ENCODE measurements at regions not wholly inside any gene's neighbourhood (a gene's known extent, or its start where the extent isn't known, plus 50 kb on each side); places are given as distances from the start of the nearest gene placed in this dataset.

DNA sequence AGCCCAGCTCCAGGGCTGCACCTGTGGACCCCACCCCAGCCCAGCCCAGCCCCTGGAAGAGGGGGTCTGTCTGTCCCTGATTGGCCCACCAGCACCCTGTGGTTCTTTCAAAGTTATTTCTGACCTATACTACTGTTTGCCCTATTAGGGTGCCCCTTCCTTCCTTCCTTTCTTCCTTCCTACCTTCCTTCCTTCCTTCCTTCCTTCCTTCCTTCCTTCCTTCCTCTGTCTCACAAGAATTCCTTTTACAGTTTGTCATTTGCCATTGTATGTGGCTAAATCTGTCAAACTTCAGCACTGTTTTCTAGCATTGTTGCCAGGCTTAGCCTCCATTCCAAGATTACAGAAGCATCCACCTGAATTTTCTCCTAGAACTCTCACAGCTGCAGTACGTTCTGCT is 66.9 kb downstream of the KLF15 start:
- CTCF ChIA-PET = no interaction called here
- peak; percentile 92 for DNase-seq (ENCODE audit: low spot score)
- POLR2A ChIA-PET (ENCODE audit: low non-redundant PET) = interaction anchor here (0.6 to 0.7 kb wide), 3 partner anchors 63 to 67 kb away, joined by 4 to 8 read pairs (median 4); partner anchors contain the start of gene KLF15
- no peaks in the 10 kb centered on the region for H3K27me3 ChIP-seq (replicated peaks; ENCODE audit: insufficient read depth, low read depth, low read length, poor library complexity)
- peak overlapping the region; percentile 99 for H3K27ac ChIP-seq (ENCODE audit: low read depth, low read length, poor library complexity, severe bottlenecking)
- H3K4me3 ChIP-seq (ENCODE audit: low read depth, low read length, poor library complexity, severe bottlenecking) = no peak overlapping the region
- no peaks in the 10 kb centered on the region for H3K9me3 ChIP-seq (ENCODE audit: low read depth, low read length, poor library complexity, severe bottlenecking)
- H3K36me3 ChIP-seq (ENCODE audit: insufficient read depth, low read length, poor library complexity, severe bottlenecking) = no peaks in the 10 kb centered on the region
- intact Hi-C loops (cut with micrococcal nuclease; ENCODE audit: unreplicated experiment) = loop anchor here (5.0 kb wide), 3 partner anchors 67 to 1583 kb away; partner anchors contain the start of gene KLF15
- BruUV-seq (replicated peaks) = no TSS peak
- H3K4me1 ChIP-seq (ENCODE audit: insufficient read depth, low read length, poor library complexity, severe bottlenecking) = peaks cover 76% of the 10 kb centered on the region
- TF ChIP-seq, protein P1, sequence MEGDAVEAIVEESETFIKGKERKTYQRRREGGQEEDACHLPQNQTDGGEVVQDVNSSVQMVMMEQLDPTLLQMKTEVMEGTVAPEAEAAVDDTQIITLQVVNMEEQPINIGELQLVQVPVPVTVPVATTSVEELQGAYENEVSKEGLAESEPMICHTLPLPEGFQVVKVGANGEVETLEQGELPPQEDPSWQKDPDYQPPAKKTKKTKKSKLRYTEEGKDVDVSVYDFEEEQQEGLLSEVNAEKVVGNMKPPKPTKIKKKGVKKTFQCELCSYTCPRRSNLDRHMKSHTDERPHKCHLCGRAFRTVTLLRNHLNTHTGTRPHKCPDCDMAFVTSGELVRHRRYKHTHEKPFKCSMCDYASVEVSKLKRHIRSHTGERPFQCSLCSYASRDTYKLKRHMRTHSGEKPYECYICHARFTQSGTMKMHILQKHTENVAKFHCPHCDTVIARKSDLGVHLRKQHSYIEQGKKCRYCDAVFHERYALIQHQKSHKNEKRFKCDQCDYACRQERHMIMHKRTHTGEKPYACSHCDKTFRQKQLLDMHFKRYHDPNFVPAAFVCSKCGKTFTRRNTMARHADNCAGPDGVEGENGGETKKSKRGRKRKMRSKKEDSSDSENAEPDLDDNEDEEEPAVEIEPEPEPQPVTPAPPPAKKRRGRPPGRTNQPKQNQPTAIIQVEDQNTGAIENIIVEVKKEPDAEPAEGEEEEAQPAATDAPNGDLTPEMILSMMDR (conservative IDR thresholded peaks at IDR 0.05; ENCODE audit: low read depth, low read length) = no peak
- TF ChIP-seq EZH2 (IDR thresholded peaks at IDR 0.05; ENCODE audit: borderline replicate concordance, low read depth, low read length, poor library complexity, severe bottlenecking) = no peak

GRCh38 chr3:126289096-126289495 is 68.1 kb downstream of the KLF15 start:
- ChIA-PET CTCF (no interaction called here), POLR2A (ENCODE audit: low non-redundant PET) (no interaction called here)
- DNase-seq (ENCODE audit: low spot score) = peak; percentile 64
- TSS peak; percentile 92 for BruUV-seq (replicated peaks)
- Histone ChIP-seq H3K4me3 (ENCODE audit: low read depth, low read length, poor library complexity, severe bottlenecking) (peak overlapping the region; percentile 49), H3K9me3 (ENCODE audit: low read depth, low read length, poor library complexity, severe bottlenecking) (no peaks in the 10 kb centered on the region), H3K27me3 (replicated peaks; ENCODE audit: insufficient read depth, low read depth, low read length, poor library complexity) (no peaks in the 10 kb centered on the region), H3K36me3 (ENCODE audit: insufficient read depth, low read length, poor library complexity, severe bottlenecking) (no peaks in the 10 kb centered on the region), H3K4me1 (ENCODE audit: insufficient read depth, low read length, poor library complexity, severe bottlenecking) (peaks cover 84% of the 10 kb centered on the region), H3K27ac (ENCODE audit: low read depth, low read length, poor library complexity, severe bottlenecking) (peak overlapping the region; percentile 99)
- TF ChIP-seq EZH2 (IDR thresholded peaks at IDR 0.05; ENCODE audit: borderline replicate concordance, low read depth, low read length, poor library complexity, severe bottlenecking) = no peak
- TF ChIP-seq, protein P1 (conservative IDR thresholded peaks at IDR 0.05; ENCODE audit: low read depth, low read length) = no peak
- intact Hi-C loops (cut with micrococcal nuclease; ENCODE audit: unreplicated experiment) = loop anchor here (2.0 to 10.0 kb wide), 2 partner anchors 80 to 154 kb away; no protein-coding TSS in a partner anchor

GRCh38 chr3:126288314-126288713 is 68.9 kb downstream of the KLF15 start:
- Histone ChIP-seq H3K27ac (ENCODE audit: low read depth, low read length, poor library complexity, severe bottlenecking) (peak overlapping the region; percentile 99), H3K36me3 (ENCODE audit: insufficient read depth, low read length, poor library complexity, severe bottlenecking) (no peaks in the 10 kb centered on the region), H3K4me3 (ENCODE audit: low read depth, low read length, poor library complexity, severe bottlenecking) (peak overlapping the region; percentile 49), H3K4me1 (ENCODE audit: insufficient read depth, low read length, poor library complexity, severe bottlenecking) (peaks cover 77% of the 10 kb centered on the region), H3K27me3 (replicated peaks; ENCODE audit: insufficient read depth, low read depth, low read length, poor library complexity) (no peaks in the 10 kb centered on the region), H3K9me3 (ENCODE audit: low read depth, low read length, poor library complexity, severe bottlenecking) (no peaks in the 10 kb centered on the region)
- CTCF ChIA-PET = no interaction called here
- peak; percentile 75 for DNase-seq (ENCODE audit: low spot score)
- intact Hi-C loops (cut with micrococcal nuclease; ENCODE audit: unreplicated experiment) = loop anchor here (2.0 to 10.0 kb wide), 2 partner anchors 80 to 154 kb away; no protein-coding TSS in a partner anchor
- POLR2A ChIA-PET (ENCODE audit: low non-redundant PET) = no interaction called here
- TSS peak; percentile 45 for BruUV-seq (replicated peaks)
- no peak for TF ChIP-seq EZH2 (IDR thresholded peaks at IDR 0.05; ENCODE audit: borderline replicate concordance, low read depth, low read length, poor library complexity, severe bottlenecking)
- TF ChIP-seq, protein P1 (conservative IDR thresholded peaks at IDR 0.05; ENCODE audit: low read depth, low read length) = no peak

Measured in A673 (cell line).